ENCODE measurements at regions not wholly inside any gene's neighbourhood (a gene's known extent, or its start where the extent isn't known, plus 50 kb on each side); places are given as distances from the start of the nearest gene placed in this dataset.

GRCh38 chr2:137824501-137824900, 139.8 kb upstream of the HNMT start:
- no peak for DNase-seq

- no peak for DNase-seq
These were observed 137.6 kb upstream of the HNMT start for GRCh38 chr2:137826373-137827372.

- DNase-seq, result peak in 1 of 3 donors; percentile 3
These were observed 135.6 kb upstream of the HNMT start for GRCh38 chr2:137828624-137829023.

GRCh38 chr2:137829251-137829650, 135.0 kb upstream of the HNMT start:
- DNase-seq, result no peak

GRCh38 chr2:137834760-137835379, 129.4 kb upstream of the HNMT start:
- DNase-seq, result no peak

GRCh38 chr2:137836671-137837070, 127.6 kb upstream of the HNMT start:
- DNase-seq, result no peak

GRCh38 chr2:137837830-137838229, 126.4 kb upstream of the HNMT start:
- DNase-seq, result no peak

GRCh38 chr2:137838255-137839092, 125.8 kb upstream of the HNMT start:
- DNase-seq, result peak; percentile 24 to 78 (median 63)

- DNase-seq, result no peak
These were observed 121.8 kb upstream of the HNMT start for GRCh38 chr2:137842430-137842829.

GRCh38 chr2:137842952-137843351, 121.3 kb upstream of the HNMT start:
- DNase-seq, result no peak

- no peak for DNase-seq
These were observed 118.9 kb upstream of the HNMT start for GRCh38 chr2:137845422-137845821.

- no peak for DNase-seq
These were observed 117.3 kb upstream of the HNMT start for GRCh38 chr2:137846993-137847392.

GRCh38 chr2:137847443-137847842, 116.8 kb upstream of the HNMT start:
- DNase-seq, result no peak

GRCh38 chr2:137857881-137858280, 106.4 kb upstream of the HNMT start:
- no peak for DNase-seq

- DNase-seq, result no peak
These were observed 101.6 kb upstream of the HNMT start for GRCh38 chr2:137862651-137863050.

- peak; percentile 6 to 30 (median 12) for DNase-seq
These were observed 98.2 kb upstream of the HNMT start for GRCh38 chr2:137865954-137866540.

GRCh38 chr2:137870682-137871081, 93.6 kb upstream of the HNMT start:
- DNase-seq, result no peak

- DNase-seq, result no peak
These were observed 91.7 kb upstream of the HNMT start for GRCh38 chr2:137872577-137872976.

GRCh38 chr2:137873536-137874244, 90.6 kb upstream of the HNMT start:
- DNase-seq, result no peak

- no peak for DNase-seq
These were observed 85.2 kb upstream of the HNMT start for GRCh38 chr2:137879121-137879520.

GRCh38 chr2:137881711-137882110, 82.6 kb upstream of the HNMT start:
- DNase-seq, result no peak

All from muscle of back (tissue), 3 donors.